HG02870 (cell line): ENCODE measurements at regions not wholly inside any gene's neighbourhood (a gene's known extent, or its start where the extent isn't known, plus 50 kb on each side); places are given as distances from the start of the nearest gene placed in this dataset.
"Not testable (repeated sequence)": the region's sequence is repeated elsewhere in the genome, so short reads cannot be mapped to it uniquely, and the experiment has no call there.

ENCODE experiments used
- ATAC-seq: cut with Tn5 transposase; IDR thresholded peaks from one replicate; pipeline ENCODE4 v1.9.1; 2021; ENCODE audit warnings: mild to moderate bottlenecking, moderate library complexity; ENCODE audit not compliant: unreplicated experiment

DNA sequence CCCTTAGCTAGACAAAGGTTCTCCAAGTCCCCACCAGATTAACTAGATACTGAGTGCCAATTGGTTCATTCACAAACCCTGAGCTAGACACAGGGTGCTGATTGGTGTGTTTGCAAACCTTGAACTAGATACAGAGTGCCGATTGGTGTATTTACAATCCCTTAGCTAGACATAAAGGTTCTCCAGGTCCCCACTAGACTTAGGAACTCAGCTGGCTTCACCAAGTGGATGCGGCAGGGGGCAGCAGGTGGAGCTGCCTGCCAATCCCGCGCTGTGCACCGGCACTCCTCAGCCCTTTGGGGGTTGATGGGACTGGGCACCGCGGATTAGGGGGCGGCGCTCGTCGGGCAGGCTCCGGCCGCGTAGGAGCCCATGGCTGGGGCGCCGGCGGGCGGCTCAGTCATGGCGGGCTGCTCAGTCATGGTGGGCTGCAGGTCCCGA, 157.6 kb downstream of the KLRB1 start:
- not testable (repeated sequence) for ATAC-seq

DNA sequence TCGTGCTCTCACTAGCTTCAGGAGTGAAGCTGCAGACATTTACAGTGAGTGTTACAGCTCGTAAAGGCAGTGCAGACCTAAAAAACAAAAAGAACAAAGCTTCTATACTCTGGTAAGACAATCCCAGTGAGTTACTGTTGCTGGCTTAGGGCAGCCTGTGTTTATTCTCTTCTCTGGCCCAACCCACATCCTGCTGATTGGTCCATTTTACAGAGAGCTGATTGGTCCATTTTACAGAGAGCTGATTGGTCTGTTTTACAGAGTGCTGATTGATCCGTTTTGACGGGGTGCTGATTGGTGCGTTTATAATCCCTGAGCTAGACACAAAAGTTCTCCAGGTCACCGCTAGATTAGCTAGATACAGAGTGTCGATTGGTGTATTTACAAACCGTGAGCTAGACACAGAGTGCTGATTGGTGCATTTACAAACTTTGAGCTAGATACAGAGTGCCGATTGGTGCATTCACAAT, 158.0 kb downstream of the KLRB1 start:
- ATAC-seq = not testable (repeated sequence)

DNA sequence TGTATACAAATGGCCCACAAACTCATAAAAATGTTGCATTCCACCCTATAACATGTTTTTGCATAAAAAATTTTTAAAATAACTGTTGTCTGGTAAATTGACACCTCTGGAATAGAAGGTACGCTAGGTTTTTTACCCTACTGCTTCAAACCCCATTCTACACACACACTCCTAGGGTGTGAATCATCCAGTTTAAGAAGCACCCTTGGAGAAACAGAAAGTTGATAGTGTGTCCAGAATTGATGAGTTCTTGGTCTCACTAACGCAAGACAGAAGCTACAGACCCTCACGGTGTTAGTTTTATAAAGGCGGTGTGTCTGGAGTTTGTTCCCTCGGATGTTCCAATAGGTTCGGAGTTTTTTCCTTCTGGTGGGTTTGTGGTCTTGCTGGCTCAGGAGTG, 158.5 kb downstream of the KLRB1 start:
- no peak for ATAC-seq

DNA sequence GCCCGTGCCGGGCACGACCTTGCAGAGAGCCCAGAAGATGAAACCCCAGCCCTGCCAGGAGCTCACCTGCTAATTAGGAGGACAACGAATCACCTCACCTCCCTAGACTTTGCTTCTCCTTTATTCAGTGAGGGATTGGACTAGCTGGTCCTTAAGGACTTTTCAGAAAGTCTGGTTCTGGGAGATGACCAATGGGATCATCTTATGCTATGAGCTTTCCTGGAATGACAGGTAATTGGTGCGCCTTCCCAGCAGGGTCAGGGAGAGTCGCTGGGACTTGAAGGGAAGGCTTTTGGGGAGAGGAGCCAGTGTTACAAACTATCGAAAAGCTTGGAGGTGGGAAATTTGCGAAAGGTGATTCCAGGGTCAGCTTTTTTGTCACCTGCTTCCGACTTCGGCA, 159.1 kb downstream of the KLRB1 start:
- ATAC-seq = not testable (repeated sequence)

DNA sequence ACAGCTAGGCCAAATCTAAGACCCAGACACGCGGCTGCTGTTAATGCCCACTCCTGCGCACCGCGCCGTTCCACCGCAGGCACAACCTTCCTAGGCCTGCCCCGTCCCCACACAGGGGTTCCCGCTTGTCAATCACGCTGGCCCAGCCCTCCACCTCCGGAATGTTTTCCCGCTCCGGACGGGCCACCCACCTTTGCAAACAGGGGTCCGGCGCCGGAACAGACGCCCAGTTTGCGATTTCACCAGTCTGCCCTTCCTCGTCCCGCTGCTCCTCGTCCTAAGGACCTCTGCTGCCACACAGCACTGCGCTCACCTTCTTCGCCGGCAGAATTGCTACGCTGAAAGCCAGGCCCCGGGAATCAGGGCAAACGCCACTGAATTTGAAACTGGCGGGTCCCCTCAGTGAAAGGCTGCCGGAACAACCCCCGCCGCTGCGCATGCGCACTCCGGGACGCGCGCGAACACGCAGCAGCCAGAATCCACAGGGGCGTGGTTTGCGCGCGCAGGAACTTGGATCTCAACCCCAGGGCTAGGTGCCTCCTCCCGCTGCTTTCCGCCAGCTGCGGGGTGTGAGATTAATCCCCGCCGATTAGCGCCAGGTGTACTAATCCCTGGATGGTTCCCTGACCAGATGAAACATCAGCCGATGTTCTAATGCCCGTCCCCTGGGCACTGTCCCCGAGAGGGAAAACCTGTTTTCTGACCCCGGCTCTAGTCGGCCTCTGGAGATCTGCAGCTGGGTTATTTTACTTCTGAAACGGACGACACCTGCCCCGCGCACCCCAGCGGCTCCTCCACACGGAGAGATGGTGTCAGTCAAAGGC, 159.7 kb downstream of the KLRB1 start:
- ATAC-seq = peak; percentile 48

DNA sequence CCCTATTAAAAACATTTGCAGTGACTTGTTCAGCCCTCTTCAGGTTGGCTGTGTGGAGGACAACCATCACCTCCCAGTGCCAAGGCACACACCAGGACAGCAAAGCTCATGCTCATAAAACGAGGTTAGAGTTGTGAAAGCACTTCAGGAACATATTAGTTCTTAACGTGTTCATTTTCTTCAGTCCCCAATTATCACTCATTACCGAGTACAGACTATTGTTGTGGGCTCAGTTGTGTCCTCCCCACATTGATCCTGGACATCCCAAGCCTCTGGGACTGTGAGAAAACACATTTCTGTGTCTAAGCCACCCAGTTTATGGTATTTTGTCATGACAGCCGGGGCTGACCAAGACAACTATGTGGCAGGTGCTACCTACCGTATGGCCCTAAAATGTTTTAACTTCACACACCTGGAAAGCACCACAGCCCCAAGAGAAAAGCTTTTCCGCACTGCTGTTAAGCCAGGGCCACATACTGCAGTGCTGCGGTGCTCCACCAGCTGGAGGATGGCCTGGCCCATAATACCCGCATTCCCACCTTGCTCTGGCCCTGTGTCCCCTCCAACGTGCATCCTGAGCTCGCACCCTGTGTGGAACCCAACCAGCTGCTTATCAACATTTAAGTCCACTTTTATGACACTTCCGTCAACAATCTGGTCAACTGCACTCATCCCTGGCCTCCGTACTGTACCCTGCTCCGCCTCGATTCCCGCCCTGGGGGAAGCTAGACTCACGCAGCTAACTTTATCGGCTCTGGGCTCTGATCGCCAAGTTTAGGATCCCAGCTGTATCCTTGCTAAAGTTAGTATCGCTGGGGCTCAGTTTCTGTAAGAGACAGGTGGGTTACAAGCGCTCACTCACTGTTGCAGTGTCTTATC, 160.6 kb downstream of the KLRB1 start:
- peak; percentile 17 for ATAC-seq

DNA sequence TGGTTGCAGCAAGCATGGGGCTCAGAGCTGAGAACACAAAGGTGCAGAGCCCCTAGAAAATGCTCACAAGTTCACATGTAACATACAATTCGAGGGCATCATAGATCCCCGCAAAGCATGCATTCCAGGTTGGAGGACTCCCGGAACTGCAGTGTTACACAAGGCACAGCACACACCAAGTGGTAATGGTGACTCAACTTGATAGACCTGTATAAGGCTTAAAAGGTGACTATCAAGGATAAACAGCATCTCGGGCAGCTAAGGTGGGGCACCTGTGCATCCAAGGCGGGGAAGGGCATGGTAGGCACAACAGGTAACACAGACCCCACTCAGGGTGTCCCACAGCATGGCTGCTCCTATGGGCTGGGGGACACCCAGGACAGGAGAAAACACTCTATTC, 167.3 kb downstream of the KLRB1 start:
- ATAC-seq = not testable (repeated sequence)

DNA sequence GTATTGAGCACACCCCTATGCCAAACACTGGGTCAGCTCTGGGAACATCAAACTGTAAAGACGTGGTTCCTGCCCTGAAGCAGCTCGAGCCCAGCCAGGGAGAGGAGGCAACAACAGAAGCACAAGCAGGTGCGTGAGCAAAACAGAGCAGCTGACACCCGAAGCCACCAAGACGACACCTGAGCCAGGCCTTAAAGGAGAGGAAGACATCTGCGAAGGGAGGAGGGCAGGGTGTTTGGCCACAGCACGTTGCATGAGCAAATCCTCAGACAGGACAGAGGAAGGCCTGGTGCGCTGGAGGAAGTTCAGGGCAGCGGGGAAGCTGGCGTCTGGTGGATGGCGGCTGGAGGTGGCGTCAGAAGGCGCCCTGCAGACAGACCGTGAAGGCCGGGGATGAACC, 172.0 kb downstream of the KLRB1 start:
- ATAC-seq = not testable (repeated sequence)

DNA sequence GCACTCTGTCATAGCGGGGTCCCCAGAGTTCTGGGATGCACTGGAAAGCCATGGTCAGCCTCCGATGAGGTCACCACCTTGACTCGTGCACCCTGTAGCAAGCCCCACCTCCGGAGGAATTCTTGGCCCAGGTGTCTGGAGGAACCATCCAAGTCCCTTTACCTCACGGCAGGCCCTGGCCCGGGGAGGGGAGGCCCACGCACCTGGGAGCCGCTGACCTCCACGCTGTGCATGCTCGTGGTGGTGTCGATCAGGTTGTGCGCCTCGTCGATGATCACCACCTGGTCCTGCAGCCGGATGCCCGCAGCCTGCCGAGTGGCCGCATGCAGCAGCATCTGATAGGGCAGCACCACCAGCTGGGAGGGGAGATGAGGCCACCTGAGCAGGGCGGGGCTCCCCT, 177.3 kb downstream of the KLRB1 start:
- ATAC-seq = not testable (repeated sequence)

DNA sequence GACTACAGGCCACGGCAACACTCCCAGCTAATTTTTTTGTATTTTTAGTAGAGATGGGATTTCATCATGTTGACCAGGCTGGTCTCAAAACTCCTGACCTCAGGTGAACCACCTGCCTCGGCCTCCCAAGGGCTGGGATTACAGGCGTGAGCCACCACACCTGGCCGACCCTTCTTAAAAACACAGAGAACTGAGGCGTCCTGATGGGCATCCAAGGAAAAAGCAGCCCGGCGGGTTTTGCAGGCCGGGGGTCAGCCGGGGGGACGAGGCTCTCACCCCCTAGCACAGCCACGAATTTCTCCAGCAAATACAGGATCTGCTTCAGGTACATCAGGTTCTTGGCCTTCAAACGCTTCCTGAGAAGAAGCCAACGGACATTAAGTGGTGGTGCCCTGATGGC, 178.9 kb downstream of the KLRB1 start:
- ATAC-seq = not testable (repeated sequence)

DNA sequence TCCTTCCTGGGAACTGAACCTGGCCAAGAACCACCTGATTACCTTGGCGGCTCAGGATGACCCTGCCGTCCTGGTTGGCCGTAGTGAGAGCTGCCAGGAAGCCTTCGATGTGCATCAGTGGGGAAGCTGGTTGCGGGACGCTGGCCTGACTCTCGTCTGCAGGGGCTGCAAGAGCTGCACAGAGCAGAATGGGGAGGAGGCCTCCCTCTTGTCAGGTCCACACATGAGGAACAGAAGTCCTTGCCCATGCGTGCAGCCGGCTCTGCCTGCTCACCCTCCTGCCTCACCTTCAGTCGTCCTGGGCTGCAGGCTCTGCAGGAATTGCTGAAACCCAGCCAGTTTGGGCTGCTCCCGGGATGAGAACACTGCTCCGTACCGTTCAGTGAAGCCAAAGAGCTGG, 182.3 kb downstream of the KLRB1 start:
- not testable (repeated sequence) for ATAC-seq

DNA sequence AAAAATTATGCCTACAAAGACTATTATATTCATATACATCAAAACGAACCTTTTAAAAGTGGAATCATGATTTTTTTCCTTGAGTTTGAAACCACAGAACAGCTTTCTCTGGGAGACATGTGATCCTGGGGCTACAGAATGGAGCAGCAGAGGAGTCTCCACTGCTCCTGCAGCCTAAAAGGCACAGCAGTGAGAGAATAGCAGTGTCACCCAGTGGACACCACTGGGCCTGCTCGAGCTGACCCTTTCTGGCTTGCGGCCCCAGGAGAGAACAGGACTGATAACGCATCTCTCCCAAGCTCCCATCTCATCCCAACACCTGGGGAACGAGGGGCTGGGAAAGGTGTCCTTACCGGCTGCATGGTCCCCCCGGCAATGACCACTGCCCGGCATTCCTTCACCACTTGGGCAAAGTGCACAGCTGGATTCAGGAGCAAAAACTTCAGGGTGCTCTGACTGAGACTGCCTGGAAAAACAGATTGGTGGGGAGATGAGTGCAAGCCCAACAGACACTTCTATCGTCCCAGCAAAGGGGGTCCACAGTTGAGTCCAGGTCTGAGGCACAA, 183.5 kb downstream of the KLRB1 start:
- not testable (repeated sequence) for ATAC-seq

DNA sequence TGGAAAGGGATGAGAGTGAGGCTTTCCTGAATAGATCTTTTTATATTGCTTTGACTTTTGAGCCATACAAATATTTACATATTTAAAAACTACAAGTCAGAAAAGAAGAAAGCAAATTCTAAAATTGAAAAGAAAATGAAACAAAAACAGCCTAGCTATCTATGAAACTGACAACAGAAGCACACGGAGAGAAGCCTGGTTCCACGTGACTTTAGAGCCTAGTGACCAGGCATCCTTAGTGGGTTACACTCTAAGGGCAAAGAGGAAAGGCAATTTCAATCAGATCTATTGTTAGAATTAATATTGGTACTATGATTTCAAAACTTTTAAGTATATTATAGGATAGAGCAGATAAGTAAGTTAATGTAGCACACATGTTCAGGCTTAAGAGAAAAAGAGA, 185.0 kb downstream of the KLRB1 start:
- not testable (repeated sequence) for ATAC-seq

DNA sequence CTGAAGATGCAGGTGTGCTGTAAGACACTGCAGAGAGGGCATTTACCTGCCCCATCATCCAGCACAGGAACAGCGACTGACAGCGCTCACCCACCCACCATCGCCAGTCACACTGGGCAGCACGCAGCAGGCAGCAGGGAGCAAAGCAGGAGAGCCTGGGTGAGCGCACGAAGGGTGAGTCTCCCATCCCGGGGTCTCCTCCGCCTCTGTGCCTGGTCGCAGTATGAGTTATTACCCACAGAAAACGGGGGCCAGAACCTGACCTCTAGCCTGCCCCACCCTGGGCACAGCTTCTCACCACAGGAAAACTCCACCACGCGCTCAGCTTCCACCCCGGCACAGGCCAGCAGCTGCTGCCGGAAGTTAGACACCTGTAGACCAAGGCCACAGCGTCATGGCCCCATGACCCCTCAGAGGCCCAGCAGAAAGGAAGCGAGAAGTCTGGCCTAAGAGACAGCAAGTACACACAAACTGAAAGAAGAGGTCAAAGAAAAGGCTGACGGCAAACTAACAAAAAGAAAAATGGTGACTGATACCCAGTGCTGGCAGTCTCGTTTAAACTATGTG, 186.1 kb downstream of the KLRB1 start:
- peak; percentile 78 for ATAC-seq

DNA sequence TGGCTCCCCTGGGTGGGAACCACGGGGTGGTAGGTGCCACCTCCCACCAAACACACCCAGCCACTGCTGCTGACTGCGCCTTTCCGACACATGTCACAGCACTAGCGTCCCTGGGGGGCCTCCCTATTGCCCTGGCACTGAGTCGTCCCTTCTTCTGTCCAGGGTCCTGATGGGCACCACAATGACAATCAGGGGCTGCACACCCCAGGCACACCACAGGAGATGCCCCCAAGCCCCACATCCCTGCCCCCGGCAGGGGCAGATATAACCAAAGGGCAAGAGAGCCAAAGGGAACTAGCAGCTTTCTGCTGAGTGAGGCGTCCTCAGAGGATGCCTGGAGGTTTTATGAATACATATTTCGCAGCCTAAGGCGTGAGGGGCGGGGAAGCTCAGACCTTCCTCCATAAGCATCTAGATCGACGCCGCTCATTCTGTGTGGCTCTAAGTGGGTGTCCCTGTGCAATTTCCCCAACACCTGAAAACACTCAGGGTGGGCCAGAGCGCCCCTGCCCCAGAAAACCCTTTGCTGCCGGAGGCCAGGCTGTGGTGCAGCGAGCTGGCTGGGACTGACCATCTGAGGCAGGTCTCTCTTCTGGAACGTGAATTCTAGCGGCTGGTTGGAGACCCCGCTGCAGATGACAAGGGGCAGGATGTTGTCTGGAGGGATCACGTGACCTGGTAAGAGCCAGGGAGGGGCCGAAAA, 186.7 kb downstream of the KLRB1 start:
- not testable (repeated sequence) for ATAC-seq

DNA sequence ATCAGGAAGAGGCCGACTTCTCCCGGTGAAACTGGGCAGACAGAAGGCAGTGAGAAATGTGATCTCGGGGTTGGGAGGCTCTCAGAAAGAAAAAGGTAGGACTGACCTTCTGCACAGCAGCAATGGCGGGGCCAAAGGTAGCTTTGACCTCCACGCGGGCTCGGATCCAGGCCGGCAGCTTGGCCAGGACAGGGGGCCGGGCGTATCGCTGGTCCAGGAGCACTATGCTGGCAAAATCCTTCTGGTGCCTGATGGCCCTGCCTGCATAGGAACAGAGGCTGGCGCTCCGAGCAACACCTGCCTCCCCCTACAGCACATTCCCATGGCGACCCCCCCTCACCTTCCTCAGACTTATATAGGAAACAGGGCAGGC, 189.1 kb downstream of the KLRB1 start:
- ATAC-seq = not testable (repeated sequence)

DNA sequence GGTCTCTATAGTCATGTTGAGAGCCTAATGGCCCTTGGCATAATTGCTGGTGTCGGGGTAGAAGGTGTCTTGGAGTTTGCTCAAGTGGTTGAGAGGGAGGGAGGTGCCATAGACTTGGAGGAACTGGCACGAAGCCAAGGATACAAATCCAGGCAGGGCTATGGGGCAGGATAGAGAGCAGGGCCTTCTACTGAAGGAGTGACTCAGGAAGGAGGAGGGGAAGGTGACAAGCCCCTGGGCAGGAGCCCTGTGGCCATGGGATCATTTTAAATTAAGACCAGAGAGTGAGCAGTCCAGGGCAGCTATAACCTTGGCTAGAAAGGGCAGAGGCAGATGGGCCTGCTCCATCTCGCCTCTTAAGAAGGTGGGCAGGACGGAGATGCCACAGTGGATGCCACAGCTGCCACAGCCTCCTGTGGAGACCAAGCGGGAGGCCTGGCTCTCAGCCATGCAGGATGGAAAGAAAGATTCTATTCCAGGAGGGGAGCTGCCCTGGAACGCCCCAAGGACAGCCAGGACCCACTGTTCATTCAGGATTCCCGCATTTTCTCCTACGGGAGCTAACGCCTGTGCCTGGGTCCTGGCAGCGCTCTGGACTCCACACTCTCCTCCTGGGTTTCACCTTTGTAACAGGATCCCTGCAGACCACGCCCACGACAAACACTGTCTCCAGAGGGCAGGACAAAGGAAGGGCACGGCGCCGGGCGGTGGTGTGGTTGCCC, 189.6 kb downstream of the KLRB1 start:
- ATAC-seq = not testable (repeated sequence)

DNA sequence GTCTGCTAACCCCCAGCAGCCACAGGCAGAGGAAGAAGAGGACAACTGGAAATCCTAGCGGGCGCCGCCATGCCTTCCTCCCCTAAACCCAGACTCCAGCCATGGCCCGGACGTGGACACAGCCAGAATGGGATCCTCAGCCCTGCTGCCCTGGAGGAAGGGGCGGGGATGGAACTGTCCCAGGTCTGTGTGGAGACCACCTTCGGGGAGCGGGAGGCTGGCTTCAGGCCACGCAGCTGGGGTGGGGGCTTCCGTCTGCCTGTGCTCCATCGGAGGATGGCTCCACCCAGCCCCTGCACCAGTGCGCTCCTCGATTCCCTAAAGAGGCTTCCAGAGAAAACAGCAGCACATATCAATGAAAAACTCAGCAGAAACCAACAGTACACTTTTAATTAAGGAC, 190.4 kb downstream of the KLRB1 start:
- ATAC-seq = not testable (repeated sequence)

DNA sequence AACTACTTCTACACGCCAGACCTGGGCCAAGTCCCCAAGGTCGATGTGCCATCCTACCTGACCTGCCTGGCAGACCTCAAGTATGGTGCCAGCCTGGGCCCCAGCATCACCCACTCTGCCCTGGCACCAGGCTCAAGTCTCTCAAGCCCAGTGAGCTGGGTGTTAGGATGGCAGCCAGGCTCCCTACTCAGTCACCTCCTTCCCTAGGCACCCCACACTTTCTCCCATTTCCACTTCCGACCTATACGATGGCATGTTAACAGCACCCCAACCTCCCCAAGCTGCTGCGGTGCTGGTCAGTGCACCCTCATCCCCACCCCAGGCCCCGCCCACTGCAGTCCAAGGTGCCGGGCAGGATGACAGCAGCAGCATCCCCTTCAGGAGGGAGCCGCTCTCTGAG, 191.4 kb downstream of the KLRB1 start:
- not testable (repeated sequence) for ATAC-seq

DNA sequence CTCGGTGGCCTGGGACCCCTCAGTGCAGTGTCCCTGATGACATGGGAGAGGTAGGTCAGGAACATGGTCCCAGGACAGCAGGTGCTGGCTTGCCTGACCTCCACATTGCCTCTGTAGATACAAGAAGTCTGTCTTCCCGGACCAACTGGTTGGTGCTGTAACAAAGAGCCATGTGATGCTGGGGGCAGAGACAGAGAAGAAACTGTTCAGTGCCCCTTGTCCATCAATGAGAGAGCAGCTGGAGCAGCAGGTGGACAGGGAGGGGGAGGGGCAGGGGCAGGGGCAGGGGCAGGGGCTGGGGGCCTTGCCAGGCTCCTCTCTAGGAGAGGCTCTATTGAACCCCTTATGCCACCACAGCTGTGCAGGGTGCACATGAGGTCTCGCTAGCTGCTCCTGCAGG, 191.8 kb downstream of the KLRB1 start:
- not testable (repeated sequence) for ATAC-seq
